Astrocyte of the cerebellum (primary cell): ENCODE measurements at regions not wholly inside any gene's neighbourhood (a gene's known extent, or its start where the extent isn't known, plus 50 kb on each side); places are given as distances from the start of the nearest gene placed in this dataset.

Source experiments
- DNase-seq: peaks from one replicate; pipeline ENCODE4 v3.0.0-alpha.2; 2011; ENCODE audit warnings: low read depth
- H3K4me3 ChIP-seq: 2 replicates; pipeline ENCODE4 v1.5.1; 2011; ENCODE audit warnings: mild to moderate bottlenecking, low read depth, low read length, moderate library complexity
- CTCF ChIP-seq: IDR thresholded peaks from 2 replicates; pipeline ENCODE4 v1.5.1; 2012; ENCODE audit warnings: low read length, low read depth, moderate library complexity, mild to moderate bottlenecking; ENCODE audit errors: missing control alignments
- in situ Hi-C: cut with HindIII; loops from 2 replicates; pipeline ENCODE4 v1.10.0; 2017; ENCODE audit warnings: low sequenced_read_pairs

- H3K4me3 ChIP-seq: peak overlapping the region; percentile 21
- no peak for TF ChIP-seq CTCF
- DNase-seq: peak; percentile 53
- in situ Hi-C loops: no loop called here
These were observed 91.8 kb upstream of the PFN2 start for GRCh38 chr3:150062492-150062891.

- no peak overlapping the region for H3K4me3 ChIP-seq
- in situ Hi-C loops: no loop called here
- no peak for TF ChIP-seq CTCF
- DNase-seq: no peak
These were observed 90.8 kb upstream of the PFN2 start for GRCh38 chr3:150061288-150062024.

- no peak for DNase-seq
- no peak overlapping the region for H3K4me3 ChIP-seq
- in situ Hi-C loops: no loop called here
- peak; percentile 9 for TF ChIP-seq CTCF
These were observed 89.0 kb upstream of the PFN2 start for GRCh38 chr3:150059729-150060128.

- H3K4me3 ChIP-seq: no peak overlapping the region
- in situ Hi-C loops: no loop called here
- TF ChIP-seq CTCF: no peak
- peak; percentile 57 for DNase-seq
These were observed 88.5 kb upstream of the PFN2 start for GRCh38 chr3:150059241-150059640.

GRCh38 chr3:150057227-150057626 lies 86.5 kb upstream of the PFN2 start:
- H3K4me3 ChIP-seq: no peak overlapping the region
- no peak for DNase-seq
- in situ Hi-C loops: no loop called here
- no peak for TF ChIP-seq CTCF

GRCh38 chr3:150055332-150055731 lies 84.6 kb upstream of the PFN2 start:
- no peak for TF ChIP-seq CTCF
- no peak for DNase-seq
- in situ Hi-C loops: no loop called here
- H3K4me3 ChIP-seq: no peak overlapping the region

- no peak overlapping the region for H3K4me3 ChIP-seq
- no peak for DNase-seq
- in situ Hi-C loops: no loop called here
- TF ChIP-seq CTCF: no peak
These were observed 83.9 kb upstream of the PFN2 start for GRCh38 chr3:150054635-150055034.
